Keratinocyte (primary cell): ENCODE measurements at regions not wholly inside any gene's neighbourhood (a gene's known extent, or its start where the extent isn't known, plus 50 kb on each side); places are given as distances from the start of the nearest gene placed in this dataset.

ENCODE experiments used
- DNase-seq: peaks from one replicate; pipeline ENCODE4 v3.0.0-alpha.2; 2011; ENCODE audit warnings: low read depth, missing footprints, low spot score
- FAIRE-seq: peaks from 2 replicates; lab custom pipeline; 2011; peaks lifted over from hg19 to GRCh38; lab: Jason Lieb, UNC
- H2AFZ ChIP-seq: 2 replicates; pipeline ENCODE4 v1.6.0; 2012; ENCODE audit warnings: low read length, control low read depth, inconsistent platforms; ENCODE audit not compliant: control insufficient read depth
- H3K27ac ChIP-seq: 2 replicates; pipeline ENCODE4 v1.5.1; 2011; ENCODE audit warnings: low read length; ENCODE audit not compliant: control insufficient read depth, insufficient read depth
- H3K27me3 ChIP-seq: 3 replicates; pipeline ENCODE4 v1.6.0; 2011; ENCODE audit warnings: low read length; ENCODE audit not compliant: control insufficient read depth, insufficient read depth; ENCODE audit errors: extremely low read depth
- H3K36me3 ChIP-seq, 2 experiments: 2 replicates in 1 of 2; 3 replicates in 1 of 2; pipeline ENCODE4 v1.5.1; 2011; ENCODE audit warnings: low read length in 2 of 2, mild to moderate bottlenecking in 1 of 2; ENCODE audit not compliant: control insufficient read depth in 2 of 2, insufficient read depth in 2 of 2; ENCODE audit errors: extremely low read depth in 1 of 2
- H3K4me1 ChIP-seq: 3 replicates; pipeline ENCODE4 v1.5.1; 2011; ENCODE audit warnings: low read length; ENCODE audit not compliant: control insufficient read depth, insufficient read depth; ENCODE audit errors: extremely low read depth
- H3K4me2 ChIP-seq: 3 replicates; pipeline ENCODE4 v1.6.0; 2011; ENCODE audit warnings: low read depth, low read length; ENCODE audit not compliant: control insufficient read depth, insufficient read depth; ENCODE audit errors: extremely low read depth
- H3K4me3 ChIP-seq, 3 experiments: fragments of 200-600 bp in 1 of 3; sonication (generic) in 1 of 3; 2 replicates in 2 of 3; 3 replicates in 1 of 3; pipeline ENCODE4 v1.5.1; 2011 to 2016; ENCODE audit warnings: low read length in 3 of 3, mild to moderate bottlenecking in 3 of 3, control low read depth in 2 of 3, inconsistent platforms in 1 of 3, low read depth in 1 of 3, mixed read lengths in 1 of 3, mixed run types in 1 of 3, moderate library complexity in 1 of 3; ENCODE audit not compliant: control insufficient read depth in 2 of 3, insufficient read depth in 2 of 3; ENCODE audit errors: extremely low read depth in 1 of 3
- H3K79me2 ChIP-seq: 2 replicates; pipeline ENCODE4 v1.6.0; 2012; ENCODE audit warnings: low read length; ENCODE audit not compliant: control insufficient read depth, insufficient read depth
- H3K9ac ChIP-seq: 3 replicates; pipeline ENCODE4 v1.6.0; 2011; ENCODE audit warnings: low read length; ENCODE audit not compliant: control insufficient read depth, insufficient read depth; ENCODE audit errors: extremely low read depth
- H3K9me1 ChIP-seq: 3 replicates; pipeline ENCODE4 v1.6.0; 2011; ENCODE audit warnings: low read length; ENCODE audit not compliant: control insufficient read depth, insufficient read depth; ENCODE audit errors: extremely low read depth
- H3K9me3 ChIP-seq: 2 replicates; pipeline ENCODE4 v1.5.1; 2012; ENCODE audit warnings: low read depth, low read length; ENCODE audit not compliant: control insufficient read depth
- H4K20me1 ChIP-seq: 3 replicates; pipeline ENCODE4 v1.6.0; 2011; ENCODE audit warnings: low read length; ENCODE audit not compliant: control insufficient read depth, insufficient read depth; ENCODE audit errors: extremely low read depth
- EZH2 ChIP-seq: IDR thresholded peaks from one replicate; pipeline ENCODE4 v1.6.1; 2012; ENCODE audit warnings: inconsistent platforms, mild to moderate bottlenecking, low read length, moderate library complexity
- dilution Hi-C: fragments of 300-500 bp; cut with MboI; formaldehyde crosslinking; loops from one replicate; pipeline ENCODE4 v1.7.0; 2020; ENCODE audit warnings: low sequenced_read_pairs; ENCODE audit not compliant: extremely low pct_ligation_motif_present
- TF ChIP-seq, protein P1 (sequence below), 3 experiments: IDR thresholded peaks in 1 of 3; conservative IDR thresholded peaks in 1 of 3; optimal IDR thresholded peaks in 1 of 3; 2 replicates in 2 of 3; 3 replicates in 1 of 3; pipeline versions ENCODE3 to v1.5.1; 2011; ENCODE audit warnings: low read length in 3 of 3, mild to moderate bottlenecking in 3 of 3, moderate library complexity in 2 of 3, control low read depth in 1 of 3, inconsistent platforms in 1 of 3; ENCODE audit not compliant: insufficient read depth in 2 of 3; ENCODE audit errors: extremely low read depth in 1 of 3

DNA sequence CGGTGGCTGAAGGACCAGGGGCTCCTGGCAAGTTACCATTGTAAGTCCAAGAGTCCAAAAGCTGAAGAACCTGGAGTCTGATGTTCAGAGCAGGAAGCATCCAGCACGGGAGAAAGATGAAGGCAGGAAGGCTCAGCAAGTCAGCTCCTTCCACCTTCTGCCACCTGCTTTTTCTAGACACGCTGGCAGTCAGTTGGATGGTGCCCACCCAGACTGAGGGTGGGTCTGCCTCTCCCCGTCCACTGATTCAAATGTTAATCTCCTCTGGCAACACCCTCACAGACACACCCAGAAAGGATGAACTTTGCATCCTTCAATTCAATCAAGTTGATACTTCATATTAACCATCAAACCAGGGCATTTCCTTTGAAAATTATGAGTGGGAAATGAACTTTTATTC, 1272.4 kb upstream of the TMEM132C start:
- Histone ChIP-seq H3K79me2 (no peaks in the 10 kb centered on the region), H3K4me1 (no peaks in the 10 kb centered on the region), H3K9ac (no peak overlapping the region), H4K20me1 (no peaks in the 10 kb centered on the region), H3K4me2 (no peak overlapping the region), H3K36me3 (no peaks in the 10 kb centered on the region), H3K27ac (no peak overlapping the region), H2AFZ (no peak overlapping the region), H3K9me1 (no peaks in the 10 kb centered on the region), H3K27me3 (no peaks in the 10 kb centered on the region), H3K4me3 (no peak overlapping the region), H3K9me3 (no peaks in the 10 kb centered on the region)
- FAIRE-seq (no peak), DNase-seq (no peak)
- dilution Hi-C loops = no loop called here
- no peak for TF ChIP-seq EZH2
- TF ChIP-seq, protein P1, sequence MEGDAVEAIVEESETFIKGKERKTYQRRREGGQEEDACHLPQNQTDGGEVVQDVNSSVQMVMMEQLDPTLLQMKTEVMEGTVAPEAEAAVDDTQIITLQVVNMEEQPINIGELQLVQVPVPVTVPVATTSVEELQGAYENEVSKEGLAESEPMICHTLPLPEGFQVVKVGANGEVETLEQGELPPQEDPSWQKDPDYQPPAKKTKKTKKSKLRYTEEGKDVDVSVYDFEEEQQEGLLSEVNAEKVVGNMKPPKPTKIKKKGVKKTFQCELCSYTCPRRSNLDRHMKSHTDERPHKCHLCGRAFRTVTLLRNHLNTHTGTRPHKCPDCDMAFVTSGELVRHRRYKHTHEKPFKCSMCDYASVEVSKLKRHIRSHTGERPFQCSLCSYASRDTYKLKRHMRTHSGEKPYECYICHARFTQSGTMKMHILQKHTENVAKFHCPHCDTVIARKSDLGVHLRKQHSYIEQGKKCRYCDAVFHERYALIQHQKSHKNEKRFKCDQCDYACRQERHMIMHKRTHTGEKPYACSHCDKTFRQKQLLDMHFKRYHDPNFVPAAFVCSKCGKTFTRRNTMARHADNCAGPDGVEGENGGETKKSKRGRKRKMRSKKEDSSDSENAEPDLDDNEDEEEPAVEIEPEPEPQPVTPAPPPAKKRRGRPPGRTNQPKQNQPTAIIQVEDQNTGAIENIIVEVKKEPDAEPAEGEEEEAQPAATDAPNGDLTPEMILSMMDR (optimal IDR thresholded peaks at IDR 0.05 in 1 of 3, IDR thresholded peaks at IDR 0.05 in 1 of 3, conservative IDR thresholded peaks at IDR 0.05 in 1 of 3; ENCODE audit: extremely low read depth in 1 of 3, insufficient read depth in 2 of 3, low read length in 3 of 3) = no peak

- Histone ChIP-seq H4K20me1 (no peaks in the 10 kb centered on the region), H3K9ac (no peak overlapping the region), H3K79me2 (no peaks in the 10 kb centered on the region), H3K27me3 (no peaks in the 10 kb centered on the region), H3K4me2 (no peak overlapping the region), H3K4me1 (no peaks in the 10 kb centered on the region), H3K9me3 (no peaks in the 10 kb centered on the region), H3K4me3 (no peak overlapping the region), H3K27ac (no peak overlapping the region), H3K36me3 (no peaks in the 10 kb centered on the region), H2AFZ (no peak overlapping the region), H3K9me1 (no peaks in the 10 kb centered on the region)
- DNase-seq = no peak
- no peak for FAIRE-seq
- no peak for TF ChIP-seq EZH2
- TF ChIP-seq, protein P1 (optimal IDR thresholded peaks at IDR 0.05 in 1 of 3, IDR thresholded peaks at IDR 0.05 in 1 of 3, conservative IDR thresholded peaks at IDR 0.05 in 1 of 3; ENCODE audit: extremely low read depth in 1 of 3, insufficient read depth in 2 of 3, low read length in 3 of 3) = no peak
- dilution Hi-C loops = no loop called here
These were observed 1268.9 kb upstream of the TMEM132C start for GRCh38 chr12:126998031-126998430.
